Activated CD8-positive, alpha-beta memory T cell treated with anti-CD3 and anti-CD28 coated beads for 4 hours (primary cell): ENCODE measurements at regions not wholly inside any gene's neighbourhood (a gene's known extent, or its start where the extent isn't known, plus 50 kb on each side); places are given as distances from the start of the nearest gene placed in this dataset.

Experiments
- DNase-seq, 2 donors: peaks; one replicate each; pipeline ENCODE4 v3.0.0-alpha.2; 2020; ENCODE audit warnings: low read depth in 2 of 2

DNA sequence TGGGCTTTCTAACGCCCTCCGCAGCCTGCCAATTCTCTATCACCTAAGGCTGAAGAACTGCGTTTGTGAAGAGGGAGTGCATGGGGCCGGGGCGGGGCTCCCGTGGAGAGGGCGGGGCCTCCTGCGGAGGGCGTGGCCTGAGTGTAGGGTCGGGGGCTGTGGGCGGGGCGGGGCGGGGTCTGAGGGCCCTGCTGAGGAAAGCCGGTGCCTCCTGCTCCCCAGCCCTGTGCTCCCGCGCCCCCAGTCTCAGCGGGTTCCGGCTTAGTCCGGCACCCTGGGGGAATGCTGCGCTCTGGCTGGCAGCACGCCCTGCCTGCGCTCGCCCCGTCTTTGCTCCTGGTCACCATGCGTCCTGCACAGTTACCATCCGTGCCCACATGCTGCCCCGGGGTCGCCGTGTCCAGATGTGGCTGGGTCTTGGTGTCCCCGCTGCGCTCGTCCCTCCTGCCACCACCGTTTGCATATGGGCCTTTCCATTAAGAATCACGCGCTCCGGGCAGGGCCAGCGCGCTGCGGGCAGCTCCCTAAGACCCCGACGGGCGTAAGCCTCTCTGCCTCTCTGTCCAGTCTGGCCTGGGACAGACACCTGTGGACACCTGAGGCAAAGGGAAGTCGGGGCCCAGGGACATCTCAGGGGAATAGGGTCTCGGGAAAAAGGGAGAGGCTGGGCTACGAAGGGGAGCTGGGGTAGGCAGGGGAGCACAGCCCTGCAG lies 144.0 kb upstream of the RET start:
- DNase-seq = peak; percentile 31 to 32

DNA sequence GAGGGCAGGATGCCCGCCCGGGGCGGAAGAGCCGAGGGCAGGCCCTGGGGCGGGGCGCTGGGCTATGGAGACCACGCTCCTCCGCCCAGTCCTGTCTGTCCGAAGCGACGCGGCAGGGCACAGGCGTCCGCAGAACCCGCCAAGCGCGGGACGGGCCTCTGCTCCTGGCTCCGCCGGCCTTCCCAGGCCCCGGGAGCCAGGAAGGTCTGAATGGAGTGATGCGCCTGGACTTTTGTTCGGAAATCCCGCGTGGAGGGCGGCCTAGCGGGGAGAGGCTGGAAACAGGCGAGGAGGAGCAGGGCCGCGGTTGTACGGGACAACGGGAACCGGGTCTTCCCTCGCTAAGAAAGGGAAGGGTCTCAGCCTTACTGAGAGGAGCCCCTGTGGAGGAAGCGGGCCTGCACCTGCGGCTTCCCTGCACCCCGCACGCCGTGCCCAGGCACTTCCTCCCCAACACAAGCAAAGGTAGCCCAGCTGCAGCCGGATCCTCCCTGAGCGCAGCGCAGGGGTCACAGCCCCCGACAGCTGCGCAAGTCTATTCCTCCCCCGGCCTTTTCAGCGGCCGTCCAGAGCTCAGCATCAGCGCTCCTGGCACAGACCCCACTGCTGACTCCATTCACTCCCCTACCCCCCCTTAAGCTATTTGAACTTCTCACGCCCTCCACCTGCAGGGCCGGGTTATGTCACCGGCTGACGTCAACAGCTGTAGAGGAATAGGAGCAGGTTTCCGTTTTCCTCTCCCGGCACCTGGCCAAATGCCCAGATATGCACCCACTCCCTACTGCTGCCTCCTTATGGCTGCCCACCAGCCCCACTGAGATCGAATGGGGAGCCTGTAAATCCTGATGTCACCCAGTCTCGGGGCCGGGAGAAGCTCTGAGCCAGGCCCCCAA lies 143.2 kb upstream of the RET start:
- DNase-seq = peak in 1 of 2 donors; percentile 12

DNA sequence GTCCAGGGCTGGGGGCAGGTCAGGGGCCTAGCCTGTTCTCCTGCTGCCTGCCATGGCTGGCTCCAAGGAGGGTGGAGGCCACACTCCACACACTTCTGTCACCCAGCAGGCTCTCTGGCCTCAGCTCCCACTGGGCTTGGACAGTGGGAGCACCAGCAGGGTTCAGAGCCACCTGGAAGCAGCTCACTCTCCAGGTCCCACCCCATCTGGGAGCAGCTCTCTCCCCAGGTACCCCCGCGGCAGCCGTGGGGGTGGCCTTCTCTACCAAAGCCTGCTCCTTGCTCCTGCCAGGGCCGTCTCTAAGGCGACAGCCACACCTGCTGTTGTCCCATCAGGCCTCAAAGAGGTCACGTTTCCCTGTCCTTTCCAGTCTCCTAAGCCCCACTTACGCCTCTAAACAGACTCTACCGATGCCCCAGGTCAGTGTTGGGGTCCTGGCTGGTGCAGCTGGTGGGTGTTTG lies 142.5 kb upstream of the RET start:
- DNase-seq = no peak

DNA sequence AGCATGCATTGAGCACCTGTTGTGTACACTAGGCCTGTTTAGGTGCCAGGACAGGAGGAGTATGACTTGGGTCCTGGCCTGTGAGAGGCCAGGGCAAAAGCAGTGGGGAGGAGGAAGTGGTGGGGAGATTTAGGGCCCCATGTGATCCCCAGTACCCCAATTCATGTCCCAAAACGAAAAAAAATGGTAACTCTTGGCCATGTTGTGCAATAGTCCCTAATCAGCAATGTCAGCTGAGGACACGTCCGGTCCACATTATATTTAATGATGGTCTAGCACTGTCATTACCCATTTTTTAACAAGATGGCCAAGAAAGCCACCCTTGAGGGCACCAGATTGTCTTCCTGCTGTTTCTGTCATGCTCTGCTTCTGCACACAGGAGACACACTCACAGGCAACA lies 142.0 kb upstream of the RET start:
- no peak for DNase-seq

DNA sequence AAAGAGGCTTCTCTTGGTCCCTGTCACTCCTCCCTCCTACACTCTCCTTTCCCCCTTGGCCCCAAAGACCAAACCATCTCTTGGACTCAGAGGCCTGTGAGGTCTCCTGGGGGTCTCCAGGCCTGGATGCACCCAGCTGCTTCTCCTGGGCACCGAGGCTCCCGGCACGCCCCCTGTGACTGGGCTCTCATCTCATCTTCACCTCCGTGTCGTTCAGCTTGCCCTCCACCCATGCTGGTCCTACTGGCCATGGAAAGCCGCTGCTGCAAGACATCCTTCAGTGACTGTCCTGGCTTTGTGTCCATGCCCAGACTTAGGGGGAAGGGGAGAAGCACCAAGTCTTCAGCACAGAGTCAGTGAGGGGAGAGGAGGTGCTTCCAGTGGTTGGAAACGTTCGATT lies 141.4 kb upstream of the RET start:
- DNase-seq = no peak

DNA sequence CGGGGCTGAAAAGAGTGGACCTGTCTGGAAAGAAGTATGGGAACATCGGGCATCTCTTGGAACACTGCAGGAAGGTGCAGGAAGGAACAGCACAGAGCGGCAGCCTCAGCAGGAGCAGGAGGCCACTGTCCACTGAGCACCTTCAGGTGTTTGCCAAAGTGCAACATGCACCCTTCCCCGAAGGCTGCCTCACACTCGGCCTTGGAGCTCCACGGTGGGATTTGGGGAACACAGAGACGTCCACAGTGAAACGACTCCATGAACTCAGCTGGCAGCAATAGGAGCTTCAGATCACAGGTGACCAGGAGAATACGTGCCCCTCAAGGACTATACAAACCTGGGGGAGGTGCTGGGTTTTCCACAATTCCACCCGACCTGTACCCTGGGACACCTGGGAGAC lies 140.3 kb upstream of the RET start:
- no peak for DNase-seq

DNA sequence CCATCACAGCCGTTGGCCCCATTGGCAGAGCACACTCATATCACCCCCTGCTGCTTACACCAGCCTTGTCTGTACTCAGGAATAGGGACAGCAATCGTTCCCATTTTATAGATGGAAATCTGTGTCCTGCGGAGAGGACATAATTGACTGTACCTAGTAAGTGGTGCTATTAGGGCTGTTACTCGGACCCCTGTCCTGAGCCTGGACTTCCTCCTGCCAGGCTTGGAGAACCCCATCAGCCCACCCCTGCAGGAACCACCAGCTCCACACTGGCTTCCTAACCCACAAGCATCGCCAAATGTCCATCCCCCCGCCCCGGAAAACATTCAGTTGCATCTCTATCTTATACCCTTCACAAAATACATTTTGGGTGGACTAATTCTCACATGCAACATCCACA lies 139.8 kb upstream of the RET start:
- no peak for DNase-seq

DNA sequence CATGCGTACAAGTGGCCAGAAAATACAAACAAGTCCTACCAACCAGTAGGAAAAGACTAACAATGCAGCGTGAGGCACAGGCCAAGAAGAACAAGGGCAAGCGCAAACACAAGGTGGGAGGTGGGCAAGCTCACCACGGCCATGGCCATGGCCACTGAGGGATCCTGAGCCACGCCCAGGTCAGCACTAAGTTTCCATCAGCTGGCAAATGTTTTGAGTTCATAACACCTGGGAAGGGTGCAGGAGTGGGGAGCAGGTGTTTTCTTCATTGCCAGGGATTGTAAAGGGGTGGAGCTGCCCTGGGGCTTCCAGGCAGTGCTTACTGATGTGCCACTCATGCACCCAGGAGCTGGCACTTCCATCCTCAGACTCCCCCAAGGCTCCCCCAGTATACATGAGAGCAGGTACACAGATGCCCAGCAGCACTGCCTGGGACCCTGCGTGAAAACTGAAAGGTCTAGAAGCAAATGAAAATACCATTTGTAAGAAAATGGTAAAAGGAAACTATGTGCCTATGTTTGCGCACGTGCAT lies 139.2 kb upstream of the RET start:
- no peak for DNase-seq

DNA sequence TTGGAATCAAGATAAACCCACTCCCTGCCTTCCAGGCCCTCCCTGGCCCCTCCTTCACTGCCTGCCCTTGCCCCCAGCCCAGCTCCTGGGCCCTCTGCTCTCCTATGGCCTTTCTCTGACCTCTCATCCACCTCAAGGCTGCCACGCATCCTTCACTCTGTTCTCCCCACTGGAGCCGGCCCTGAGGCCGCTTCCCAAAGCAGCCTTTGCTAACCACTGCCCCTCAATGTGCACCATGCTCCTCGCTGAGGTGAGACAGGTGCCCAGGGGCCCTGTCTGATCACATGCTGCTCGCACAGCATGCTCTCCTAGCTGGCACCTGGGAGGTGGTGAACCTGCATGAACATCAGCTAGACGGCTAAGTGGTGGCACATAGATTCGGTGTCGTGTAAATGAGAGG lies 138.5 kb upstream of the RET start:
- no peak for DNase-seq

DNA sequence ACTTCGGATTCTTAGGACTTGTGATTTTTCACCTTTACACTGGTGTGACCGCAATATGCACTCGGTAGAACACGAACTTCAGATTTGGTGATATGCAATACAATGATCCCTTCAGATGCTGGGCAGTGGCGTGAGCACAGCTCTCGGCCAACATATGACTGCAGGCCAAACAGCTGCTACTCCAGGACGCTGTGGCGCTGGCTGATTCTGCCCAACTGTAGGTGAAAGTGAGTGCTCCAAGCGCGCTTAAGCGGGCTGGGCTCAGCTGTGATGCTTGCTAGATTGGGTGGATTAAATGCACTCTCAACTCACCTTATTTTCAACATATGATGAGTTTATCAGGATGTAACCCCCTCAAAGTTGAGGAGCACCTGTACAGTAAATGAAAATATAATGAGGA lies 137.6 kb upstream of the RET start:
- DNase-seq = no peak

DNA sequence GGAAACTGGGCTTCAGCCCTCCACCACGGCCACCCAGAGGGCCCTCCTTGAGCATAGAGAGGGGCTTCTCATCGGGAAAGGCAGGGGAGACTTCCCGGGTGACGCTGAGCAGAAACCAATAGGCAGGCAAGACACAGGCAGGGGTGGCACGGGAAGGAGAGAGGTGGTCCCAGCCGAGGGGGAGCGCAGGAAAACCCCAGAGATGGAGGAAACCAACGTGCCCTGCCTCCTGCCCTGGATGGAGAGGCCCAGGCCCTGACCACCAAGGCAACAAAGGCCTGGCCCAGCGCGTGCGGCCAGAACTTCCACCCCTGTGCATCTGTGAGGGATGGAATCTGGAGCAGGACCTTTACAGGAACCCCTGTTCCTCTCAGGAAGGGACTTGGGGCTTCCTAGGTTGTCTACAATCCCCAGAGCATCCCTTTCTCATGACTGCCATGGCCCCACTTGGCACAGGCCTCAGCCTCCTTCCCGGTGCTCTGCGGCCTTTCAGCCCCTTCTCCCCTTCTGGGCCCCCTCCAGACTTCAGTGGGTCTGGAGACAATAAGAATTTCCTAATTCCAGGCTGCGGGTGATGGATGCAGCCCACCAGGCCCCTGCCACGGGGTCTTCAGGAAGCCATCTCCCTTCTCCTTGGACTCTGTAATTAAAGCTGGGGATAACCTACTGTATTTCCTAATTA lies 137.0 kb upstream of the RET start:
- DNase-seq = no peak

DNA sequence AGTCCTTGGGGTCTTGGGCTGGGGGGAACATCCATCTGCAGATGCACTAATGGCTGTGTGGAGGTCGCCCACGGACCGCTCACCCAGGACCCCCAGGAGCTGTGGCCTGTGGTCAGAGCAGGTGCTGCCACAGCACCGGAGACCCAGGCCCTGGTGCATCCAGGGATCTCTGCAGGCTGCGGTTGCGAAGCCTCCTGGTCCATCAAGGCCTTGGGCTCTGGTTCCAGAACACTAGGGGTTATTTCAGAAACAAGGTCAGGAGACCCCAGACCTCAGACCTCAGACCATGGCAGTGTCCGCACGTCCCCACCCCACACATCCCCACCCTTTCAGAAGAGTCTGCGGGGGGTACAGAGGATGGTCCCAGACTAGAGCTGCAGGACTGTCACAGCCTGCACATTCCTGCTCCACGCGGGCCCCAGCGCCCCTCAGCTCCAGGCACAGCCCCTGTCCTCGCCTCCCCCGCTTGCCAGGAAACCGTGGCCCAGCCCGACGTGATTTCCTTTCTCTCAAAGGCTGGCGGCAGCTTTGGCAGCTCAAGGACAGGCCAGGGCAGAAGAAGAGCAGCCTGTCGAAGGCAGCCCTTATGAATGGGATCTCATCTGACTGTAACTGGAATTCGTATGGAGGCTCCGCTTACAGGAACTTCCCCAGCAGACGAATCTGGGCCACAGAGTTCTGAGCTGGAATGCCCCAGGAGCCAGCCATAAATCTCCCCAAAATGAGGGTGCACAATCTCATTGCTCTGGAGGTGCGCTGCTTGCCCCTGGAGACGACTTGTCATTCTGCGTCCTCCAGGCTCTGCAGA lies 136.2 kb upstream of the RET start:
- DNase-seq = no peak

DNA sequence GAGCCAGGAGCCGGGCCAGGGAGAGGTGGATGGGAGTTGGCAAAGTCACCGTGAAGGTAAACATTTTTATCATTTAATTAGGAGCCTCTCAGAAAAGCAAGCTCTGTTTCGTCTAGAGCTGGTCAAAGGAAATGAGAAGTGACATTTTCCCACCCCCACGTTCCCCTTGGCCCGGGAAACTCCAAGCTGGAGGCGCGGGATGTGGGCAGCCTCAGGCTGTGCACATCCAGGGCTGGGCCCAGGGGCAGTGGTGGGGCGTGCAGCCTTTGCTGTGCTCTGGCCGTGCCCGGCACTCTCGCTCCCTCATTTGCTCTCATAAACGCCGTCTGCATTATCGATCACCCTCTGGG lies 135.6 kb upstream of the RET start:
- DNase-seq = no peak

DNA sequence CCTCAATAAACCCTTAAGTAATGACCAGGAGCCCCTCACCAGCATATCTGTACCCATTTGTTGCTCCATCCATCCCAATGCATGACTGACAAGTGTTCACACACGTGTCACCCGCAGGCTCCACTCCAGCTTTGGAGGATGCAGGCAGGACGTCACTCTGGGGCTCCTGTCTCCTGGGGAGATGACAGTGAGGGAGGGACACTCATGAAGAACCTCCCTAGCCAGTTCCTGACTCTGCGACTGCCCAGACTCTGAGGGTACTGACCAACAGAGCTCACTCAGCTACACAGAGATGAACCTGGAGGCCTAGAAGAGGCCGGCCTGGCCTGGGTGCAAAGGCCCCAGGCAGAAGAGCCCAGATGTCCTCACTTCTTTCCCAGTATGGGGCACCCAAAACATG lies 135.1 kb upstream of the RET start:
- no peak for DNase-seq

DNA sequence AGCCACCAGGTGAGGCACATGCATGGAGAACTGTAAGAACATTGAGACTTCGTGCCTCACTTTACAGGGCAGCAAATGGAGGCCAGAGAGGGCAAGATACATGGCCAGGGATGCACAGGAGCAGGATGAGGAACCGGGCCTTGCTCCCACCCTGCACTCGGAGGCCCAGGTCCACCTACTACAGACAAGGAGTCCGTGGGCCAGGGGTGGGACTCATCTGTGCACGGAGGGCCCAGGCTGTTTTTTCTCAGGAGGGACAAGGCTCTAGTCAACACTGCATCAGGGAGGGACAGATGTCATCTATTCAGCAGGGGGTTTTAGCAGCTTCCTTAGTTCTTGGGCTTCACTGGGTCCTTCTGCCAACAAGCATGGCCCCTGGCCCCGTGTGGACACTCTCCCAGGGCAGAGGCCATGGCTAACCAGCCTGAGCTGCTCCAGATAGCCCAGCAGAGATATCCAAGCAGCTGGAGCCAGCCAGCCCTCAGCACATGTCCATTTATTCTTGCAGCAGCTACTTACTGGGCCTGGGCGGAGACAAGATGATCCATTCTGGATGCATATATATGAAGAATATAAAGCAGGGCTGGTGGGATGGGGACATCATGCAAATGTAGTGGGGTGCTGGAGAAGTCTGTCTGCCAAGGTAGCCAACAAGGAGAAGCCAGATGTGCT lies 134.5 kb upstream of the RET start:
- DNase-seq = no peak

DNA sequence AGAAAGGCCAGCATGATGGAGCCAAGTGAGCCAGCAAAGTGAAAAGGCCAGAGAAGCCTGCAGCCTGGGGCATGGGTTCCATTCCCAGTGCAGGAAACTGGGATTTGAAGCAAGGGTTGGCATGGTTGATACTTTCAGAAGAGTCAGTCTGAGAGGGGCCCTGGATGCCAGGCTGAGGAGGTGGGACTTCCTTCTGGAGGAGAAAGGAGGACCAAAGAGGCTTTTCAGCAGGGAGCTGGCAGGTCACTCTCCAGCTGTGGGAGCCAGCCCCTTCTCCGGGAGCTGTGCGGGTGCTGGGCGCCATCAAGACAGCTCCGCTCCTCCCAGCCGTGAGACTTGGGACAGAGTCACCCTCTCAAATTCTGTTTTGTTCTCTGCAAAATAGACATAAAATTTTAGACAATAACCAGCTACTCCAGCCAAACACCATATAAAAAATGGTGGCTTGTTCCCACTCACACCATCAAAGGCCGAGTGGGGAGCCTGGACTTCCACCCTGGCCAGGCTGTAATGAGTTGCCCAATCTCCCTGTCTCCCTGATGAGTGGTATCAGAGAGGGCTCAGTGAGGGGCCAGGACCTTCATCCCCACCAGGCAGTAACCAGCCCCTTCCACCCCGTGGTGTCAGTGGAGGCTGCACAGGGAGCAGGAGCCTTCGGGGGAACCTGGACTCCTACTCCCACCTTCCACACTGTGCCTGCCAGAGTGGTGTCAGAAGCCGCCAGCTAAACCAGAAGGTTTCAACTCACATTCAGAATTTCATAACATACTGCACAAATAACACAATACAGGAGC lies 133.6 kb upstream of the RET start:
- no peak for DNase-seq

DNA sequence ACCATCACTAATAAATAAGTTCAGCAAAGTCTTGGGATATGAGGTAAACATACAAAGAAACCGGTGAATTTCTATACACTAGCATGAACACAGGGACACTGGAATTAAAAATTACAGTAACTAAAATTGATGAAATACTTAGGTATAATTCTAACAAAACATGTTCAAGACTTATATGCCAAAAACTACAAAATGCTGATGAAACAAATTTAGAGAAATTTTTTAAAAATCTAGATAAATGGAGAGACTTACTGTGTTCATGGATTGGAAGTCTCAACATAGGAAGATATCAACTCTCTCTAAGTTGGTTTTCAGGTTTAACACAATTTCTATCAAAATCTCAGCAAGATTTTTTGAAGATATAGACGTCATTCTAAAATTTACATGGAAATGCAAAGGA lies 128.8 kb upstream of the RET start:
- DNase-seq = no peak

DNA sequence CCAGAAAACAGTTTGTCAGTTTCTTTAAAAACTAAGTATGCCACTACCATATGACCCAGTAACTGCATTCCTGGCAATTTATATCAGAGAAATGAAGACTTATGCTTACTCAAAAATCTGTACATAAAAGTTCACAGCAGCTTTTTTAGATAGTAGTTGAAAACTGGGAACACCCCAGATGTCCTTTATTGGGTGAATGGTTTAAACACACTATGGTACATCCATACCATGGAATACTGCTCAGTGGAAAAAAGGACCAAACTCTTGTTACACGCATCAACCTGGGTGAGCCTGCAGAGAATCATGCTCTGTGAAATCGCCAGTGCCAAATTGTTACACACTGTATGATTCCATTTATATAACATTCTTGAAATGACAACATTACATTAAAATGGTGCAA lies 127.6 kb upstream of the RET start:
- no peak for DNase-seq

DNA sequence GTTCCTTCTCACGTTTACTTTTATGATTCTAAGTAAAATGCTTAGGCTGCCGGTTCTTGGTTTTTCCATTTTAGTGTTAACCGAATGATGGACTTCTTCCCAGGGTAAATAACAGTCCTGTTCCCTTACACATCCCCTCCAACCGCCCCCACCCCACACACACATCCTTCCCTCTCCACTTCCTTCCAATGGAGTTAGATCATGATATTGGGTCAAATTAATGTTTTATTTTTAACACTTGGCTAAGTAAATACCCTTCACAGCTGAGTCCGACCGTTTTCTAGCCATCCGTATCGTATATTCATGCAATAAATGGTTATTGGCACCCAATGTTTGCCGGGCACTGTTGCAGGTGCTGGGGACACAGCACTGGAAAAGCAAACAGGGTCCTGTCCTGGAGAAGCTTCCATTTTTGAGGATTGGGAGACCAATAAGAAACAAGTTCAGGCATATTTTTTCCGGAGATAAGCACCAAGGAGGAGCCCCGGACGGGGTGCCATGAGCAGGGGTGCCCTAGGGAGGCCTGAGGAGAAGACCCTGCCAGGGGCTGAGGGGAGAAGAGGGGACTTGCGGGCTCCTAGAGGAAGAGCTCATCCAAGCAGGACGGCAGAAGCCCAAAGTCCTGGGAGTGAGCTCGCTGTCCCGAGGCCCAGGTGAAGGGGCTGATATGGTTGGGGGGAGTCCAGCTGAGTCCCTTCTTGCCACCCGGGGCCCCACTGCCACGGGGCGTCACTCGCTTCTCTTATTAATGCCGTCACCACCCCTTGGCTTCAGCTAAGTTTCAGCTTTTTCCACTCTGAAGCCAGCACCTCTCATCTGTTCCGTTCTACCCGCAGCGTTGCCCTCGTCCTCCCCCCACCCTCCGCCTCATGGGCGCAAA lies 126.0 kb upstream of the RET start:
- DNase-seq = no peak
